ENCODE measurements at regions not wholly inside any gene's neighbourhood (a gene's known extent, or its start where the extent isn't known, plus 50 kb on each side); places are given as distances from the start of the nearest gene placed in this dataset.
"Not testable (repeated sequence)": the region's sequence is repeated elsewhere in the genome, so short reads cannot be mapped to it uniquely, and the experiment has no call there.

GRCh38 chr2:176784633-176785200, 427.9 kb upstream of the HNRNPA3 start:
- DNase-seq: no peak
- in situ Hi-C loops (cut with MboI; ENCODE audit: low pct_unique_long_range_greater_than_20kb, low sequenced_read_pairs): no loop called here

GRCh38 chr2:176789751-176790150, 422.8 kb upstream of the HNRNPA3 start:
- in situ Hi-C loops (cut with MboI; ENCODE audit: low pct_unique_long_range_greater_than_20kb, low sequenced_read_pairs): no loop called here
- no peak for DNase-seq

DNA sequence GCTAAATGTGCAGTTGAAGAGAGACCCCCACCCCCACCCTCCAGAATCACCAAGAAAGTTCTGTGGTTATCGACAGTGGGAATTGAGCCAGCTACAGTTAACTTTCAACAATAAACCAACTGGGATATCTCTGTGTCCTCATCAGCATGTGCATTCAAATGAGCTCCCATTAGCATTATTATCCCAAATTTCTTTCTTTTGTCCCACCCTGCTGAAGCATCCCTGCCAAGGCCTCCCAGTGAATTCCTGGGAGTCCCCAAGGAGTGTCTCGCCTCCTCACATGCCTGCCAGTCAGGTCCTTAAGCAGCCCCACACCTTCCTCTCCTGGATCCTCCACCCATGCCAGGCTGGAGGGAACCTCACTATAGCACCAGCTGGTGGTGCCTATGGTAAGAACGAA, 422.1 kb upstream of the HNRNPA3 start:
- no peak for DNase-seq
- in situ Hi-C loops (cut with MboI; ENCODE audit: low pct_unique_long_range_greater_than_20kb, low sequenced_read_pairs): no loop called here

DNA sequence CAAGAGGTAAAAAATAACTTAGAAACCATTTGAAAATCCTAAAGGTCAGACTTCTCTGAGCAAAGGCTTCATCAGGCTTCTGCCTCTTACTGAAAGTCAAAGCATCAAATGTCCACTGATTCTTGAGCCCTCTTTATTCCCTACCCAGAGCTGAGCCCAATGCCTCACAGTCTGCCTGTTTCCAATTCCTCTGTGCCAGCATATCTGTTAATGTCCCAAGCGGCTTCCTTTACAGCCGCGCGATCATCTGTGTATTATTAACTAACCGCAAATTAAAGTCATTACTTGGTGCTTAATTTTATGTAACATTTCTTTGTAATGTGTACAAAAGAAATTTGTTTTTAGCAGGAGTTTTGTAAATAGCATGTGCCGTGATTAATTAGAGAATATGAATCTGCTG, 418.8 kb upstream of the HNRNPA3 start:
- in situ Hi-C loops (cut with MboI; ENCODE audit: low pct_unique_long_range_greater_than_20kb, low sequenced_read_pairs): no loop called here
- no peak for DNase-seq

GRCh38 chr2:176794392-176794791, 418.2 kb upstream of the HNRNPA3 start:
- no peak for DNase-seq
- in situ Hi-C loops (cut with MboI; ENCODE audit: low pct_unique_long_range_greater_than_20kb, low sequenced_read_pairs): no loop called here

DNA sequence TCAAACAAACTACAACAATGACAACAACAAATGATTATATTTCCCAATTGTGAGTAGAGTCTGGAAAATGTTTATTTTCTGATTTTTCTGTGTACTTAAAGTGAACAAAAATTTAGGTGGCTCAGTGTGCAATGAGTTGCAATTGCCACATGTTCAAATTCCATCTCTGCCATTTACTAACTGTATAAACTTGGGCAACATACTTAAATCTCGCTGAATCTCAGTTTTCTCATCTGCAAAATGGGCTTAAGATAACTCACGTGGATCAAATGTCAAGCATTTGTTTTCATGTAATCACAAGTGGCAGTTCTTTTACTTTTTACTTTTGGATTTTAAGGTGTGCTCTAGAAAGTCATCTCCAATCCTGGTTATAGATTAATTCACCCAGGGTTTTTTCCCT, 416.8 kb upstream of the HNRNPA3 start:
- in situ Hi-C loops (cut with MboI; ENCODE audit: low pct_unique_long_range_greater_than_20kb, low sequenced_read_pairs): no loop called here
- no peak for DNase-seq

DNA sequence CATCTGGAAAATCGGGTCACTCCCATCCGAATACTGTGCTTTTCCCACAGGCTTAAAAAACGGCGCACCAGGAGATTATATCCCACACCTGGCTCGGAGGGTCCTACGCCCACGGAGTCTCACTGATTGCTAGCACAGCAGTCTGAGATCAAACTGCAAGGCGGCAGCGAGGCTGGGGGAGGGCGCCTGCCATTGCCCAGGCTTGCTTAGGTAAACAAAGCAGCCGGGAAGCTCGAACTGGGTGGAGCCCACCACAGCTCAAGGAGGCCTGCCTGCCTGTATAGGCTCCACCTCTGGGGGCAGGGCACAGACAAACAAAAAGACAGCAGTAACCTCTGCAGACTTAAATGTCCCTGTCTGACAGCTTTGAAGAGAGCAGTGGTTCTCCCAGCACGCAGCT, 415.9 kb upstream of the HNRNPA3 start:
- DNase-seq; in situ Hi-C loops (cut with MboI; ENCODE audit: low pct_unique_long_range_greater_than_20kb, low sequenced_read_pairs): not testable (repeated sequence)

GRCh38 chr2:176804392-176804791, 408.2 kb upstream of the HNRNPA3 start:
- no peak for DNase-seq

DNA sequence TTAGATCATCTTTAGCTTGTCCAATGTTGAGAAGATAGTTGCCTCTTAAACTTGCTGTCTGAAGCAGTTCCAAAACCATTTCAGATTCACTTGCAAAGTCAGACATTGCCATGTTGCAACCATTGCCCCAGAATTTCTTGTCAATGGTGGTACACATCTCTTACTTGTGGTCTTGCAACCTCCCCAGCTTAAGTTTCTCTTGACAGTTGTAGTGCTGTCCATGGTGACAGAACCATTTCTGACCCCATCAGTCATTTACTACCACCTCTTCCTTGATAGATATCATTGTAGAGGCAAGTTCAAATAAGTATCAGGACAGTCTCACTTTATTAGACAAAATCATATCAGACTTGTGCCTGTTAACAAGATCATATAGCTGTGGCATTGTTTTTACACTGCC, 407.2 kb upstream of the HNRNPA3 start:
- in situ Hi-C loops (cut with MboI; ENCODE audit: low pct_unique_long_range_greater_than_20kb, low sequenced_read_pairs): no loop called here
- no peak for DNase-seq

More at GRCh38 chr2:176804392-176804791, 408.2 kb upstream of the HNRNPA3 start:
- in situ Hi-C loops (cut with MboI; ENCODE audit: low pct_unique_long_range_greater_than_20kb, low sequenced_read_pairs): no loop called here

- in situ Hi-C loops (cut with MboI; ENCODE audit: low pct_unique_long_range_greater_than_20kb, low sequenced_read_pairs): no loop called here
- no peak for DNase-seq
Measured at GRCh38 chr2:176812246-176812775, 400.3 kb upstream of the HNRNPA3 start.

GRCh38 chr2:176813156-176813555, 399.4 kb upstream of the HNRNPA3 start:
- in situ Hi-C loops (cut with MboI; ENCODE audit: low pct_unique_long_range_greater_than_20kb, low sequenced_read_pairs): no loop called here
- DNase-seq: no peak

GRCh38 chr2:176813621-176814049, 399.0 kb upstream of the HNRNPA3 start:
- no peak for DNase-seq
- in situ Hi-C loops (cut with MboI; ENCODE audit: low pct_unique_long_range_greater_than_20kb, low sequenced_read_pairs): no loop called here

DNA sequence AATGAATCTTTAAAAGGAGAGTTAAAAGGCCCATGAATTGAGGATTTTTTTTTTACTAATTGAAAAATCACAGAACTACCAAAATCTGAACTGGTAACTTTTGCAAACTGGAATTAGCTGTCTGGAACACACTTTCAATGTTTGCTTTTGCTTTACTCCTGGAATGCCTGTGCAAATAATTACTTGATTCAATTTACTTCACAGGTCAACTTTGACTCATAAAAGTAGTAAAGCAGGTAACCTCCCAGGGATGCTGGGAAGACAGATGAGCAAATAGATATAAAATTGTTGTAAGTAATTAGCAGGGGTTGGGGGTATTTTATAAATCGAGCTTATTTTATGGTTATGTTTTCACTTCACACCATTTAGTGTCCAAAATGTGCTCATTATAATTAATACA, 398.3 kb upstream of the HNRNPA3 start:
- DNase-seq: no peak
- in situ Hi-C loops (cut with MboI; ENCODE audit: low pct_unique_long_range_greater_than_20kb, low sequenced_read_pairs): no loop called here

- in situ Hi-C loops (cut with MboI; ENCODE audit: low pct_unique_long_range_greater_than_20kb, low sequenced_read_pairs): no loop called here
- DNase-seq: peak; percentile 21
Measured at GRCh38 chr2:176814740-176815367, 397.7 kb upstream of the HNRNPA3 start.

- in situ Hi-C loops (cut with MboI; ENCODE audit: low pct_unique_long_range_greater_than_20kb, low sequenced_read_pairs): no loop called here
- DNase-seq: no peak
Measured at GRCh38 chr2:176817061-176817565, 395.5 kb upstream of the HNRNPA3 start.

DNA sequence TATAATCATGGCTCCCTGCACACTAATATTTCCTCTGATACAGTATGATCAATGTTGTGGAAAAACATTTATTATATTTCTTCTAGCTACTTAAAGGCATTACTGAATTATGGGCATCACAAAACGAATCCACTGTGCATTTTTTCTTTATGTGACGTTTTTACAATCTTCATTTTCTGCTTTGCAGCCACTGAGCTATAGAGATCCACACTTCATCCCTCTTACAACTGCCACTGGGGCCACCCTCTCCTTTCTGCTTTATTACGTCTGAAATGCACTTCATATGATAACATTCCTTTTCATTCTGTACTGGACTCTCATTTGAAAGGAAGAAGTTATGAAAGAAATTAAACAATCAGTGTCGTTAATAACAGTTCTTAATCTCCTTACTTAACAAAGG, 394.5 kb upstream of the HNRNPA3 start:
- in situ Hi-C loops (cut with MboI; ENCODE audit: low pct_unique_long_range_greater_than_20kb, low sequenced_read_pairs): no loop called here
- no peak for DNase-seq

DNA sequence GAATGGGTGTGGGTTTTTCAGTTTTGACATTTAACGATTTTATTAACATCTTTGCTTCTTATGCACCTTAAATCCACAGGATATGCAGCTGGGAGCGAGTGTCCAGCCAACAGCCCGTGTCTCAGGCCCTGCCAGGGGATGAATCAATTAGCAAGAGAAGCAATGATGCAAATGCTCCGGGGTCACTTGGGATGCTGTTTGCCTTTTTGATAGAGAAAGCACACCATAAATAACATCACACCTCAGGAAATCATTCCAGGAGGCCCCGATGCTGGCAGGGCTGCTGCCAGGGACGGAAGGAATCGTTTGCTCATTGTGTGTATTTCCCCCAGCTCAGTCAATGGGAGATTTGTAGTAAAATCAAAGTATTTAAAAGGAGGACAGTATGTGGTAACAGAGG, 394.0 kb upstream of the HNRNPA3 start:
- no peak for DNase-seq
- in situ Hi-C loops (cut with MboI; ENCODE audit: low pct_unique_long_range_greater_than_20kb, low sequenced_read_pairs): no loop called here

DNA sequence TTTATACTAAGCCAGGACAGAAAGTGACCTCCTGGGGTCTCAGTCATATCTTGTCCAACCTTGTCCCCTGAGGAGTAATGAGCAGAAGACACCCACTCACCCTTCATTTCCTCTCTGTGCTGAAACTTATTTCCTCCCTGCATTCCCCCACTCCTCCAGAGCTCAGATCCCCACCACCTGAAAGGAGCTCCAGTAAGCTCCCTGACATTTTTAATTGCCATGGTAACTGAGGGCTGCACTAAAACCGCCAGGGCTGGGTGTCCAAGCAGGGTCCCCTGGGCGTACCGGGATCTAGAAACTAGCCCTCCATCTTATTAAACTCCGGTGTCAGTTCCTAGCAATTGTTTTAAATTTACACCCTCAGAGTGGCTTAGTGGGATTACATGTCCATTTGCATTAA, 393.3 kb upstream of the HNRNPA3 start:
- in situ Hi-C loops (cut with MboI; ENCODE audit: low pct_unique_long_range_greater_than_20kb, low sequenced_read_pairs): no loop called here
- no peak for DNase-seq

DNA sequence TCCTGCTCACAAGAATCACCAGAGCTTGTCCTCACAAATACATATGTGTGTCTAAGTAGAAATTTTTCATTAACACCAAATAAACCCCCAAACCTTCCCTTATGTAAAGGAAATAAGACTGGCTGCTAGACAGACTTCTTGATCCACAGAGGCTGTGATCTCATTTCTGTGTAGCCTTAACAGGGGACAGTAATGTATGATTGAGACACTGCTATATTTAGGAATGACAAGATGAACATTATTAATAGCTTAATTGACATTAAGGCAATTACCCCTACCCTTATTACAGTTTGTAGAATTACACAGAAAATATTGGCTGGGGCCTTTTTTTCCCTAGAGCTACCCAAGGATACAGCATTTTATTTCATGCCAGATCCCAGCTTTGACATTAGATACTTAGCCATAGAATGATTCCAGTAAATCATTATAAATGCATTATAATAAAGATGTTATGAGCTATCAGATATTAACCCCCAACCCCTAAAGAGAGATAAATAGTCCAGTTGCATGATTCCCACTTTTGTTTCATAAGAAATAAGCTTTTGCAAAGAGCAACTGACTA, 392.1 kb upstream of the HNRNPA3 start:
- in situ Hi-C loops (cut with MboI; ENCODE audit: low pct_unique_long_range_greater_than_20kb, low sequenced_read_pairs): no loop called here
- no peak for DNase-seq

DNA sequence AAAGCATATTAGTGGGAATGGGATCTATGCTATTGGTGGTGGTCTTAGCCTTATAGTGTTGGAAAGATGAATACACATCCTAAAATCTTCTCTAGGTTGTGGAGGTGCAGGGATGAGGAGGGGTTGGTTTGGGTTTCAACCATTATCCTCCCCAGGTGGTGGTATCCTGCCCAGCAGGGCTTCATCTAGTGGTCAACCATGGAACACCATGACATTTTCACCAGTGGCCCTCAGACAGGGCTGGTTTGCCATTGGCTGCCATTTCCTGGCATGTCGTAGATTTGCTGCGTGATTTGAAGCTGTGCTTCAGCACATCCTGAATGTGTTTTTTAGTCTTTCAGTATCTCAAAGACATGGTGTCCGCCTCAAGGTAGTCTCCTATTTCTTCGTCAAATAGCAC, 391.2 kb upstream of the HNRNPA3 start:
- in situ Hi-C loops (cut with MboI; ENCODE audit: low pct_unique_long_range_greater_than_20kb, low sequenced_read_pairs): no loop called here

GRCh38 chr2:176822060-176822459, 390.5 kb upstream of the HNRNPA3 start:
- DNase-seq: no peak
- in situ Hi-C loops (cut with MboI; ENCODE audit: low pct_unique_long_range_greater_than_20kb, low sequenced_read_pairs): no loop called here

More for the DNA sequence above, 391.2 kb upstream of the HNRNPA3 start:
- no peak for DNase-seq
